HCT116 (cell line): ENCODE measurements at regions not wholly inside any gene's neighbourhood (a gene's known extent, or its start where the extent isn't known, plus 50 kb on each side); places are given as distances from the start of the nearest gene placed in this dataset.

Experiments used
- ATAC-seq: fragments of 200-7000 bp; cut with Tn5 transposase; 2 replicates; pipeline ENCODE4 v1.9.1; 2020; ENCODE audit warnings: mild to moderate bottlenecking, moderate library complexity
- BruUV-seq: library from RNA; stranded (reverse); fragments of 400-500 nt; replicated peaks from 2 replicates; lab custom pipeline; 2021; lab: Mats Ljungman, UMichigan
- CTCF ChIA-PET: fragments of 300-600 bp; sonication (Branson Sonifier 250); formaldehyde crosslinking; loops from one replicate; lab custom pipeline; 2021; ENCODE audit warnings: antibody characterized with exemption; lab: Charles Lee
- POLR2A ChIA-PET: fragments of 300-600, 350-600 bp; sonication (Branson Sonifier 250); formaldehyde crosslinking; loops from one replicate; lab custom pipeline; 2021; ENCODE audit warnings: antibody characterized with exemption; lab: Charles Lee
- RAD21 ChIA-PET, 2 experiments: fragments of 300-600 bp; sonication (Branson Sonifier 250); formaldehyde crosslinking; loops; one replicate each; lab custom pipeline; 2023; ENCODE audit warnings: low total read pairs in 2 of 2; ENCODE audit not compliant: uncharacterized antibody in 2 of 2, unreplicated experiment in 2 of 2, low non-redundant PET in 1 of 2; lab: Charles Lee
- DNase-seq: peaks from one replicate; pipeline ENCODE4 v3.0.0-alpha.2; 2010; ENCODE audit warnings: low read depth, low spot score
- H2AFZ ChIP-seq: fragments of 200-600 bp; shearing (Covaris generic), sonication (generic); 2 replicates; pipeline ENCODE4 v1.6.1; 2017; ENCODE audit warnings: low read depth, mixed run types, mixed read lengths, antibody characterized with exemption, low read length; ENCODE audit not compliant: poor library complexity, severe bottlenecking
- H3K27ac ChIP-seq: 2 replicates; pipeline ENCODE4 v1.5.1; 2012; ENCODE audit warnings: low read depth, low read length
- H3K27me3 ChIP-seq: fragments of 200-600 bp; sonication (generic); 2 replicates; pipeline ENCODE4 v1.6.1; 2016; ENCODE audit warnings: mixed run types, low read length, mixed read lengths; ENCODE audit not compliant: insufficient read depth
- H3K36me3 ChIP-seq, 2 experiments: fragments of 200-500 bp in 1 of 2; fragments of 200-600 bp in 1 of 2; sonication (Bioruptor generic) in 1 of 2; sonication (generic) in 1 of 2; 2 replicates each; pipeline versions ENCODE4 v1.5.1 to v1.6.1; 2014 to 2016; ENCODE audit warnings: low read length in 2 of 2, inconsistent platforms in 1 of 2, mixed read lengths in 1 of 2, mixed run types in 1 of 2; ENCODE audit not compliant: insufficient read depth in 2 of 2, control insufficient read depth in 1 of 2
- H3K4me1 ChIP-seq, 2 experiments: fragments of 200-600 bp in 1 of 2; sonication (generic) in 1 of 2; 2 replicates each; pipeline versions ENCODE4 v1.5.1 to v1.6.1; 2012 to 2017; ENCODE audit warnings: low read length in 2 of 2, inconsistent platforms in 1 of 2, mild to moderate bottlenecking in 1 of 2, mixed read lengths in 1 of 2, mixed run types in 1 of 2, moderate library complexity in 1 of 2; ENCODE audit not compliant: insufficient read depth in 2 of 2, control insufficient read depth in 1 of 2
- H3K4me2 ChIP-seq: fragments of 200-600 bp; sonication (generic); 2 replicates; pipeline ENCODE4 v1.6.1; 2017; ENCODE audit warnings: mixed run types, low read length, mixed read lengths
- H3K4me3 ChIP-seq, 2 experiments: fragments of 200-600 bp in 1 of 2; sonication (generic) in 1 of 2; replicated peaks in 1 of 2; 2 replicates each; pipeline ENCODE4 v1.5.1; 2011 to 2016; ENCODE audit warnings: low read length in 2 of 2, control low read depth in 1 of 2, low read depth in 1 of 2, mild to moderate bottlenecking in 1 of 2, mixed read lengths in 1 of 2, mixed run types in 1 of 2
- H3K79me2 ChIP-seq: fragments of 200-600 bp; sonication (generic); 2 replicates; pipeline ENCODE4 v1.6.1; 2017; ENCODE audit warnings: mild to moderate bottlenecking, mixed run types, low read length, moderate library complexity, mixed read lengths; ENCODE audit not compliant: insufficient read depth
- H3K9ac ChIP-seq: fragments of 200-600 bp; sonication (generic); 2 replicates; pipeline ENCODE4 v1.6.1; 2016; ENCODE audit warnings: low read length, mixed read lengths
- H3K9me2 ChIP-seq: fragments of 200-600 bp; sonication (generic), shearing (Covaris generic); 2 replicates; pipeline ENCODE4 v1.6.1; 2017; ENCODE audit warnings: mixed run types, mild to moderate bottlenecking, moderate library complexity; ENCODE audit not compliant: insufficient read depth
- H3K9me3 ChIP-seq, 2 experiments: fragments of 200-500 bp in 1 of 2; fragments of 200-600 bp in 1 of 2; sonication (Bioruptor generic) in 1 of 2; sonication (generic) in 1 of 2; 2 replicates each; pipeline ENCODE4 v1.6.1; 2014 to 2017; ENCODE audit warnings: low read length in 2 of 2, mixed read lengths in 2 of 2, inconsistent platforms in 1 of 2, low read depth in 1 of 2, mild to moderate bottlenecking in 1 of 2, mixed run types in 1 of 2, moderate library complexity in 1 of 2; ENCODE audit not compliant: control insufficient read depth in 1 of 2, insufficient read depth in 1 of 2
- H4K20me1 ChIP-seq: fragments of 200-600 bp; sonication (generic), shearing (Covaris generic); 2 replicates; pipeline ENCODE4 v1.6.1; 2017; ENCODE audit warnings: mixed run types, mild to moderate bottlenecking, moderate library complexity; ENCODE audit not compliant: insufficient read depth
- CBX3 ChIP-seq: IDR thresholded peaks from 2 replicates; pipeline ENCODE4 v1.6.1; 2012; ENCODE audit warnings: low read depth
- EGR1 ChIP-seq: IDR thresholded peaks from 2 replicates; pipeline ENCODE4 v1.6.1; 2012; ENCODE audit warnings: low read depth
- ELF1 ChIP-seq: IDR thresholded peaks from 2 replicates; pipeline ENCODE4 v1.6.1; 2012; ENCODE audit warnings: low read depth, borderline replicate concordance
- EZH2 ChIP-seq: fragments of 200-600 bp; sonication (generic); IDR thresholded peaks from 2 replicates; pipeline ENCODE4 v1.6.1; 2017; ENCODE audit warnings: antibody characterized with exemption, mixed run types
- EZH2phosphoT487 ChIP-seq: fragments of 200-600 bp; IDR thresholded peaks from 2 replicates; pipeline ENCODE4 v1.6.1; 2018; ENCODE audit warnings: antibody characterized with exemption, borderline replicate concordance
- POLR2A ChIP-seq: IDR thresholded peaks from 2 replicates; pipeline ENCODE4 v1.7.0; 2011; ENCODE audit warnings: borderline replicate concordance; ENCODE audit not compliant: insufficient read depth, insufficient read length; ENCODE audit errors: extremely low read depth
- RAD21 ChIP-seq: IDR thresholded peaks from 2 replicates; pipeline ENCODE4 v1.6.1; 2012; ENCODE audit warnings: low read depth, mild to moderate bottlenecking
- SP1 ChIP-seq: IDR thresholded peaks from 2 replicates; pipeline ENCODE4 v1.6.1; 2012; ENCODE audit warnings: low read depth
- SRF ChIP-seq: IDR thresholded peaks from 2 replicates; pipeline ENCODE4 v1.6.1; 2012; ENCODE audit warnings: low read depth
- TCF7L2 ChIP-seq: IDR thresholded peaks from 2 replicates; pipeline ENCODE4 v1.7.0; 2011; ENCODE audit warnings: borderline replicate concordance, inconsistent platforms; ENCODE audit not compliant: insufficient read depth, insufficient read length; ENCODE audit errors: extremely low read depth
- YY1 ChIP-seq: IDR thresholded peaks from 2 replicates; pipeline ENCODE4 v1.6.1; 2011; ENCODE audit warnings: low read length, low read depth, moderate library complexity, mild to moderate bottlenecking; ENCODE audit not compliant: insufficient replicate concordance; ENCODE audit errors: extremely low read depth
- ZFX ChIP-seq: fragments of 450-650 bp; IDR thresholded peaks from 2 replicates; pipeline ENCODE4 v1.6.1; 2017
- ZNF274 ChIP-seq: fragments of 200-500 bp; sonication (Bioruptor generic); IDR thresholded peaks from 2 replicates; pipeline ENCODE4 v1.6.1; 2014; ENCODE audit warnings: mild to moderate bottlenecking, low read depth, low read length, inconsistent platforms
- intact Hi-C: fragments of 100-400 bp; cut with micrococcal nuclease; formaldehyde crosslinking; loops from 2 replicates; pipeline ENCODE4 v1.10.0; 2022
- TF ChIP-seq, protein P1 (sequence below), 3 experiments: fragments of 200-600 bp in 1 of 3; sonication (generic) in 1 of 3; IDR thresholded peaks in 2 of 3; conservative IDR thresholded peaks in 1 of 3; 2 replicates each; pipeline ENCODE4 v1.5.1; 2012 to 2017; ENCODE audit warnings: low read depth in 2 of 3, low read length in 2 of 3, antibody characterized with exemption in 1 of 3, borderline replicate concordance in 1 of 3, control low read depth in 1 of 3, mild to moderate bottlenecking in 1 of 3, mixed read lengths in 1 of 3, mixed run types in 1 of 3, moderate library complexity in 1 of 3; ENCODE audit not compliant: insufficient read depth in 1 of 3
- TF ChIP-seq, protein P2 (sequence below): IDR thresholded peaks from 2 replicates; pipeline ENCODE4 v1.6.1; 2011; ENCODE audit warnings: mild to moderate bottlenecking, low read length, moderate library complexity; ENCODE audit not compliant: insufficient replicate concordance; ENCODE audit errors: extremely low read depth
- TF ChIP-seq, protein P3 (sequence below): IDR thresholded peaks from 2 replicates; pipeline ENCODE4 v1.6.1; 2012
- TF ChIP-seq, protein P4 (sequence below): IDR thresholded peaks from 2 replicates; pipeline ENCODE4 v1.6.1; 2012; ENCODE audit warnings: low read depth

DNA sequence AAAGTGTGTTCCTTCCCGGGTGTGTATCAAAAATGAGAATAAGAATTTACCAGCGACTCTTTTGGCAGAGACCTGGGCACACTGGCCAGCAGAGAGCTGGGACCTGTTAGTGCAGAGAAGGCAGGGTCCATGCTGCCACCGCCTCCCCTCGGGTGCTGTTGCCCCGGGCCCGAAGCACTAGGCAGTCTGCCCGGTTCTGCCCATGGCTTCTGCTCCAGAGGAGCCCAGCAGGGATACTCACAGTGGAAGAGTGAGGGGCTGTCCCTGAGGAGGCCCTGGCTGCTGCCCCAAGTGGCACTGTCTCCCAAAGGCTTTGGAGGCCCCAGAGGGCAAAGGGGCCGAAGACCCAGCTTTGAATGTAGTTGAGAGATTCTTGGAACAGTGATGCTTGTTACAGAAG, 80.5 kb downstream of the MIS18A start (continued):
- TF ChIP-seq, protein P1, sequence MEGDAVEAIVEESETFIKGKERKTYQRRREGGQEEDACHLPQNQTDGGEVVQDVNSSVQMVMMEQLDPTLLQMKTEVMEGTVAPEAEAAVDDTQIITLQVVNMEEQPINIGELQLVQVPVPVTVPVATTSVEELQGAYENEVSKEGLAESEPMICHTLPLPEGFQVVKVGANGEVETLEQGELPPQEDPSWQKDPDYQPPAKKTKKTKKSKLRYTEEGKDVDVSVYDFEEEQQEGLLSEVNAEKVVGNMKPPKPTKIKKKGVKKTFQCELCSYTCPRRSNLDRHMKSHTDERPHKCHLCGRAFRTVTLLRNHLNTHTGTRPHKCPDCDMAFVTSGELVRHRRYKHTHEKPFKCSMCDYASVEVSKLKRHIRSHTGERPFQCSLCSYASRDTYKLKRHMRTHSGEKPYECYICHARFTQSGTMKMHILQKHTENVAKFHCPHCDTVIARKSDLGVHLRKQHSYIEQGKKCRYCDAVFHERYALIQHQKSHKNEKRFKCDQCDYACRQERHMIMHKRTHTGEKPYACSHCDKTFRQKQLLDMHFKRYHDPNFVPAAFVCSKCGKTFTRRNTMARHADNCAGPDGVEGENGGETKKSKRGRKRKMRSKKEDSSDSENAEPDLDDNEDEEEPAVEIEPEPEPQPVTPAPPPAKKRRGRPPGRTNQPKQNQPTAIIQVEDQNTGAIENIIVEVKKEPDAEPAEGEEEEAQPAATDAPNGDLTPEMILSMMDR (IDR thresholded peaks at IDR 0.05 in 2 of 3, conservative IDR thresholded peaks at IDR 0.05 in 1 of 3; ENCODE audit: borderline replicate concordance in 1 of 3, insufficient read depth in 1 of 3, low read depth in 2 of 3, low read length in 2 of 3) = no peak
- TF ChIP-seq POLR2A = no peak
- no peak for TF ChIP-seq ZNF274
- TF ChIP-seq ELF1 = no peak
- no peak for TF ChIP-seq CBX3
- TF ChIP-seq, protein P2, sequence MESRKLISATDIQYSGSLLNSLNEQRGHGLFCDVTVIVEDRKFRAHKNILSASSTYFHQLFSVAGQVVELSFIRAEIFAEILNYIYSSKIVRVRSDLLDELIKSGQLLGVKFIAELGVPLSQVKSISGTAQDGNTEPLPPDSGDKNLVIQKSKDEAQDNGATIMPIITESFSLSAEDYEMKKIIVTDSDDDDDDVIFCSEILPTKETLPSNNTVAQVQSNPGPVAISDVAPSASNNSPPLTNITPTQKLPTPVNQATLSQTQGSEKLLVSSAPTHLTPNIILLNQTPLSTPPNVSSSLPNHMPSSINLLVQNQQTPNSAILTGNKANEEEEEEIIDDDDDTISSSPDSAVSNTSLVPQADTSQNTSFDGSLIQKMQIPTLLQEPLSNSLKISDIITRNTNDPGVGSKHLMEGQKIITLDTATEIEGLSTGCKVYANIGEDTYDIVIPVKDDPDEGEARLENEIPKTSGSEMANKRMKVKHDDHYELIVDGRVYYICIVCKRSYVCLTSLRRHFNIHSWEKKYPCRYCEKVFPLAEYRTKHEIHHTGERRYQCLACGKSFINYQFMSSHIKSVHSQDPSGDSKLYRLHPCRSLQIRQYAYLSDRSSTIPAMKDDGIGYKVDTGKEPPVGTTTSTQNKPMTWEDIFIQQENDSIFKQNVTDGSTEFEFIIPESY = no peak
- no peak for TF ChIP-seq EGR1
- TF ChIP-seq SP1 = no peak
- no peak for TF ChIP-seq RAD21
- TF ChIP-seq EZH2 = no peak

DNA sequence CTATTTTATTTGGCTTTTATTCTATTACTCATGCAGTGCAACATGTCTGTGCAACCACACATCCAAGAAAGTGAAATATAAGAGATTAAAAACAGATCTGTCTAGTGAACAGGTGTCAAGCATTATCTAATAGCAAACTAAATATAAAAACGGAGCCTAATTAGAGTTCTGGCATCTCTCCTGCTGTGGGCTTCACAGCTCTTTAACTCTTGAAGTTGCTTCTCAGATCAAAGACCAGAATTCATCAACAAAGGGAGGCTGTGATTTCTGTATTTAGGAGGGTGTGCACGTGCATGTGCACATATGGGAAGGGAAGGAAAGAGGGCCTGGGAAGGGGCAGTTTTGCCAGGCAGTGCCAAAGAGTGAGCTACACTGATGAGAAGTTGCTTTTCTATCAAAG, 81.0 kb downstream of the MIS18A start:
- CTCF ChIA-PET = no interaction called here
- Histone ChIP-seq H3K36me3 (no peaks in the 10 kb centered on the region), H3K27ac (no peak overlapping the region), H3K4me1 (no peaks in the 10 kb centered on the region), H3K27me3 (peaks cover 42% of the 10 kb centered on the region), H3K4me2 (no peak overlapping the region), H3K79me2 (no peaks in the 10 kb centered on the region), H4K20me1 (no peaks in the 10 kb centered on the region), H3K4me3 (no peak overlapping the region), H3K9me2 (no peaks in the 10 kb centered on the region), H3K9me3 (no peaks in the 10 kb centered on the region), H3K9ac (no peak overlapping the region), H2AFZ (no peak overlapping the region)
- no peak for ATAC-seq
- no TSS peak for BruUV-seq
- intact Hi-C loops = no loop called here
- POLR2A ChIA-PET = no interaction called here
- no peak for DNase-seq
- RAD21 ChIA-PET = no interaction called here
- TF ChIP-seq, protein P3, sequence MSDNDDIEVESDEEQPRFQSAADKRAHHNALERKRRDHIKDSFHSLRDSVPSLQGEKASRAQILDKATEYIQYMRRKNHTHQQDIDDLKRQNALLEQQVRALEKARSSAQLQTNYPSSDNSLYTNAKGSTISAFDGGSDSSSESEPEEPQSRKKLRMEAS = no peak
- TF ChIP-seq SRF (no peak), EZH2 (no peak), TCF7L2 (no peak), ZNF274 (no peak), ELF1 (no peak), ZFX (no peak), EZH2phosphoT487 (no peak), YY1 (no peak)
- TF ChIP-seq, protein P4, sequence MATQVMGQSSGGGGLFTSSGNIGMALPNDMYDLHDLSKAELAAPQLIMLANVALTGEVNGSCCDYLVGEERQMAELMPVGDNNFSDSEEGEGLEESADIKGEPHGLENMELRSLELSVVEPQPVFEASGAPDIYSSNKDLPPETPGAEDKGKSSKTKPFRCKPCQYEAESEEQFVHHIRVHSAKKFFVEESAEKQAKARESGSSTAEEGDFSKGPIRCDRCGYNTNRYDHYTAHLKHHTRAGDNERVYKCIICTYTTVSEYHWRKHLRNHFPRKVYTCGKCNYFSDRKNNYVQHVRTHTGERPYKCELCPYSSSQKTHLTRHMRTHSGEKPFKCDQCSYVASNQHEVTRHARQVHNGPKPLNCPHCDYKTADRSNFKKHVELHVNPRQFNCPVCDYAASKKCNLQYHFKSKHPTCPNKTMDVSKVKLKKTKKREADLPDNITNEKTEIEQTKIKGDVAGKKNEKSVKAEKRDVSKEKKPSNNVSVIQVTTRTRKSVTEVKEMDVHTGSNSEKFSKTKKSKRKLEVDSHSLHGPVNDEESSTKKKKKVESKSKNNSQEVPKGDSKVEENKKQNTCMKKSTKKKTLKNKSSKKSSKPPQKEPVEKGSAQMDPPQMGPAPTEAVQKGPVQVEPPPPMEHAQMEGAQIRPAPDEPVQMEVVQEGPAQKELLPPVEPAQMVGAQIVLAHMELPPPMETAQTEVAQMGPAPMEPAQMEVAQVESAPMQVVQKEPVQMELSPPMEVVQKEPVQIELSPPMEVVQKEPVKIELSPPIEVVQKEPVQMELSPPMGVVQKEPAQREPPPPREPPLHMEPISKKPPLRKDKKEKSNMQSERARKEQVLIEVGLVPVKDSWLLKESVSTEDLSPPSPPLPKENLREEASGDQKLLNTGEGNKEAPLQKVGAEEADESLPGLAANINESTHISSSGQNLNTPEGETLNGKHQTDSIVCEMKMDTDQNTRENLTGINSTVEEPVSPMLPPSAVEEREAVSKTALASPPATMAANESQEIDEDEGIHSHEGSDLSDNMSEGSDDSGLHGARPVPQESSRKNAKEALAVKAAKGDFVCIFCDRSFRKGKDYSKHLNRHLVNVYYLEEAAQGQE = no peak
